HuH-7.5 (cell line): ENCODE measurements at regions not wholly inside any gene's neighbourhood (a gene's known extent, or its start where the extent isn't known, plus 50 kb on each side); places are given as distances from the start of the nearest gene placed in this dataset.

Experiments used
- DNase-seq: peaks from one replicate; pipeline ENCODE4 v3.0.0; 2011; ENCODE audit warnings: low spot score

DNA sequence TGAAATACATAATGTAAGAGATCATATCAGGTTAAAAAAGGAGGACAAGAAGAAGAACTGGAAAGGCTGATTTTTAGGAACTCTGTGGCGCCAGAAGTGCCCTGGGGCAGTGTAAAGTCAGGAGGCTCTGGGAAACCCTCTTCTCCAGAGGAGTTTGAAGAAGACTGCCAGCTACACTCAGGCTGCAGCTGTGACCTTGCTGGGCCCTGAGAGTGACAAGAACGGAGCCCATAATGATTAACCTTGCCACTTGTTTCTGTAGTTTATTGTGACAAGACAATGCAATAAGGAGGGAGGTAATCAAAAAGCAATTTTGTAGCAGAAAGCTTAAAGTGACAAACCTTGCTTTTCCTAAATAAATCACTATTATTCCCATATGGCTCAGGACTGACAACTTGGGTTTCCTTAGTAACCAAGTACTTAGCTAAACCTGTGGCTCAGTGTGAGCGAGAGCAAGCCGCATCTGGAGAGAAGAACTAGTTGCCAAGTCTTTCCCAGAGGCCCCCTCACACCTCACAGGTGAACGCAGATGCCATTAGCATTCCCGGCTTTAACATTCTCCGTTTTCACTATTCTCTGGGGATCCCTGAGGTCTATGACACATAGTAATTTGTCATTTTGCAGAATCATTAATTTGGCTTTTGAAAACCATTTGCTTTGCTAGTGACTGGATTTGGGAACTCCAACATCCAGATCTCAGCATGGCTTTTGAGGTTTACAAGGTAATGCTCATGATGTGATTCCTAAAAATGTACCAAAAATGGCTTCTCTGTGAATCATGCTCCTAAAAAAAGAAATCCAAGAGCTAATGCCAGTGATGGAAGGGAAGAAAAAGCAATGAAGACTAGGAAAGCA lies 115.9 kb downstream of the OMA1 start:
- no peak for DNase-seq

- DNase-seq: no peak
Measured at GRCh38 chr1:58426918-58427317, 119.6 kb downstream of the OMA1 start.

GRCh38 chr1:58422436-58422835 lies 124.1 kb downstream of the OMA1 start:
- no peak for DNase-seq

DNA sequence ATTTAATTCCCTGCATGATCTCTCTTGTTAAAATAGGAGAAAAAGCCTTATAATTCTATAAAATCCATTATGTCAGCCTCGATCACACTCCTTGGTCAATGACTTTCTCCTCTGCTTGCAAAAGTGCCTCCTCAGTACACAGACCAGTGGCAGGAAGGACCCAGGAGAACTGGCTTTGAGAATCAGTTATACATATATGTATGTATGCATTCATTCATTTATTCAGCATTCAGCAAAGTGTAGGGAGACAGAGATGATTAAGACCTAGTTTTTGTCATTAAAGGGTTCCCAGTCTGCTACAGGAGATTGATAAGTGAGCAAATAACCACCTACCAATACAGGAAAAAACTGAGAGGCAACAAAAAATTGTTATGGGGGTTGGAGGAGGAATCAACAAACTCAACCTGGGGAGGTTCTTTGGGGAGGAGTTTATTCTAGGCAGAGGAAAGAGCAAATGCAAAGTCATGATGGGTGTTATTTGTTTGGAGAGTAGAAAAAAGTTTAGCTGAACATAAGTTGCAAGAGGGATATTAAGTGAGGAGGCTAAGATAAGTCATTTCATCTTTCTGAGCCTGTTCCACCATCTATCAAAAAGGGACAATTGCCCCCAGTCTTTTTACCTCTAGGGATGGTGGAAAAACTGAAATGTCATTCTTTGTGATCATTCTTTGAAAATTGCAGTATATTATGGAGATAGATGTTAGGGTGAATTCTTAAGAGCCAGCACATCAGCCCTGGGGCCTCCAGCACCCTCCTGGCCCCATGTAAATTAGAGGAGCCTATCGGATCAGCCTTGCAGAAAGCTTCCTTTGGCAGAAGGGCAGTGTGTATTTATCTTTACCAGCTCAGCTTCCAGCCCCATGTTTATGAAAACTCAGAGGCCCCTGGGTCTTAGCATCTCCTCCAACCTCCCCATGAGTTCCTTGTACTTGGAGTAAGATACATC lies 128.0 kb downstream of the OMA1 start:
- DNase-seq: no peak

DNA sequence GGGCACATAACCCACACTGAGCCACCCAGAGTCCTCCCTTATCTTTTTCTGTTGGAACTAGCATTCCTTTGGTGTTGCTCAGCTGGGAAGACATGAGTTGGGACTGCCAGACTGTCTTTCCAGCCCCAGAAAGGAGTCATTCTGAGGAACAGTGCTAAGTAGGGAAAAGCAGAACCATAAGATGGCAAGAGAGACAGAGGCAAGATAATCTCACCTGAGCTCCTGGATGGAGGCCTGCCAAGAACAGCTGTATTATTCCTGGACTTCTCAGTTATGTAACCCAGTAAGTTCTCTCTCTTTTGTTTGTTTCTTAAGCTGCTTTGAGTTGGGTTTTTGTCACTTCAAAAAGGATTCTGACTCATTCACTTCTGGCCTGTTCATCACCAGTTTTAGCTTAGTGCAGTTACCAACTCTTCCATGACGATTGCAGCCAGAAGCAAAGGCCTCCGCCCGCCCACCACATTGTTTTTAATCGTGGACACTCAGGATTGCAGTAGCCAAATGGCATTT lies 134.4 kb downstream of the OMA1 start:
- no peak for DNase-seq

GRCh38 chr1:58409890-58410289 lies 136.6 kb downstream of the OMA1 start:
- DNase-seq: no peak

DNA sequence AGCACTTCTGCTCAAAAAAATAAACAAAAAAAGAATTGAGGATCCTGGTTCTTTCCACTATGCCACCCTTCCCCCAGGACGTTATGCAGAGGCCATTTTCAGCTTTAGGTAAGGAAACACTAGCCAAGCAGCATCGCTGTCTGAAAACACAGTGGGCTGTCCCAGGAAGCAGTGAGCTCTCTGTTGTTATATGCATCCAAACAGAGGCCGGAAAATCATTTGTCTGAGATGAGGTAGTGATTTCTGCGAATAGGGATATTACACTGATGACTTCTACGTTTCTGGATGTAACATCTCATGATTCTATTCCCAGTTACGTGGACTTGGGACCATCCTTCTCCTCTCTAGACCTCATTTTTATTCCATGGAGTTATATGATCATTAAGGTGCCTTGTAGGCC lies 137.2 kb downstream of the OMA1 start:
- no peak for DNase-seq

- DNase-seq: no peak
Measured at GRCh38 chr1:58406301-58407071, 140.0 kb downstream of the OMA1 start.

DNA sequence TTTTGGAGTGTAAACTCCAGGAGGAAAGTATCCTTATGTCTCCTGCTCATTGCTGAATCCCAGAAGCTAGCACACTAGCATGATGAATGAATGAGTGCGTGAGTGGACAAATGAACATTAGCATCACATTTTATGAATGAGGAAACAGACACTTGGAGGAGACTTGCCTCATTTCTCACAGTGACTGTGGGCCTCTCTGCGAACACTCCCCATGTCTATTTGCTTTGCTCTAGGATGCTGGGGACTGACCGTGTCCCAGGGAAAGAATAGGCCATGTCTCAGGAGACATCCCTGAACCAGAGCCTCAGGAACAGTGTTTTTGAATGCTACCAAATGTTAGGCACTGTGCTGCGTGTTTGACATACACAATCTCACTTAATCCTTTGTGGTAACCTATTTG lies 140.9 kb downstream of the OMA1 start:
- no peak for DNase-seq

DNA sequence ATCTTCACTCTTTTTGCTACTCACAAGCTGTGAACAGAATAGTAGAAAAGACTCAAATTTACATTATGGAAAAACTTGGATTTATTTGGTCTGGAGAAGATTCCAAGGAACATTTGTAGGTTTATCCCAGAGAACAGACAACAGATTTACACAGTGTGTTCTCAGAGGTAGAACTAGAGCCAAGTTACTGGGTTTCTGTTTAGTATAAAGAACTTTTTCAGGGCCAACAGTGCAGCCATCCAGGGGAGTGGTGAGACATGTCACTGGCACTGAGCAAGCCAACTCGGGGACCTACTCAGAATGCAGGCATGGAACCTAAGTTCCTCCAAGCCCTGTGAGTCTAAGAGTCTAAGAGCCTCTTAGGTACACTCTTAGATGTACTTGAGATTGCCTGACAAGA lies 142.6 kb downstream of the OMA1 start:
- no peak for DNase-seq

GRCh38 chr1:58402444-58402843 lies 144.1 kb downstream of the OMA1 start:
- DNase-seq: no peak

DNA sequence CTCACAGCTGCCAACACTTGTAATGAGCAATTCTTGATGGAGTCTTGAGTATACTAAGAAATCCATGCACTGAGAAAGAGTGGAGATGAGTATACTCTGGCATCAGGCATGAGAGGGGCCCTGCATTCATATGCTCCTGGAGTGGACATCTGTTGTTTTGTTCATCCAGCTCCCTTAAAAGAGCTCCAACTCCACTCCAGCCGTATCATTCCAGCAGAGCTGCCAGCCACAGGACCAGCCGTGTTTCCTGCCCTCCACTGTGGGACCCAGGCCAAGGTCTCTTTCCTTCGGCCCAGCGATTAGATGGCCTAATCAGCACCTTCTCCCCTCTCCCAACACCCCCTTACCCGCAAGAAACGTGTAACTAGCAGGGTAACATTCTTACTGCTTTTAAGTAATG lies 144.5 kb downstream of the OMA1 start:
- DNase-seq: no peak

DNA sequence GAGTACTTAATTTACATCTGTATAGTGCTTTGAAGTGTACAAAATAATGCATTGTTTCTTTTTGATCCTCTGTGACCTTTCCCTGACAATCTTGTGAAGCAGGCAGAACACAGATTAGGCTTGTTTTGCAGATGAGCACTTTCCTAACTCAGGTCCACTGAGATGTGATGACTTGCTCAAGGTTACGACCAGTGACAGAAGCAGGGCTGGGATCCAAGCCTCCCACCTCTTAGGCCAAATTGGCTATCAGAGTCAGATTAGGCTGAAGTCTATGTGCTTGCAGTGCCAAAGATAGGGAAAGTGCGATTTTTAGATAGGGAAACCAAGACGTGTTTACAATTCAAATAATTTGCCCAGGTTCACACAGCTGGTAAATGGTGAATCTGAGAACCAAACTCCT lies 147.3 kb downstream of the OMA1 start:
- DNase-seq: no peak

DNA sequence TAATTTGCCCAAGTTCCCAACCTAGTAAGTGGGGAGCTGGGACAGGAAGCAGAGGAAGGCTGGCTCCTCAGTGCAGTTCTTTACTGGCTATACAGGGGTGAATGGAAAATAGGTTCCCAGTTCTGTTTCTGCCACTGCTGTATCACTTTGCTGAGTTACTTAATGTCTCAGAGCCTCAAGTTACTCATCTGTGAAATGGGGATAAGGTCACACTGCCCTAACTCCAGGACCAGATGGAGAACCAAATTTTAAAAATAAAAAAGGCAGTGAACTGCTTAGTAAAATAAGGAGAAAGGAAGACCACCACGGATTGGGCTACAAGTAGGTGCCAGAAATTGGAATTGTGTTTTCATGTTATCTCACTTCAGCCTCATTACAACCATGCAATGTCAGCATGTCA lies 147.8 kb downstream of the OMA1 start:
- no peak for DNase-seq

- no peak for DNase-seq
Measured at GRCh38 chr1:58397187-58397820, 149.2 kb downstream of the OMA1 start.

DNA sequence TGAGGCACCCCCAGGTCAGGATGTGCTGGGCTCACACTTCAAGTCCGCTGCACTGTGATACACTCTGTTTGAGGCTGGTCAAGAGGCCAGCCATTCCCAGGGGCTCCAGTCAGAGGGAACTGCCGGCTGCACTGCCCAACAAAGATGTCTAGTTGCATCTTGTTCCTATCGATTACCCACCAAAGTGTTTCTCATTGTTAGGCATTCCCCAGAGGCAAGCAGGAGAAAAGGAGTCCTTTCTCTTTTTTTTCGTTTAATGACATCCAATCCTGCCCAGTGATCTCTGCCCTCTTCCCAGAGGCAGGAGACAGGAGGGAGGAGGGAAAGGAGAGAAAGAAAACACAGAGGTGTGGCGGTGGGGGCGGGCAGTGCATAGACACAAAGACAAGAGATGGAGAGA lies 150.4 kb downstream of the OMA1 start:
- DNase-seq: no peak

DNA sequence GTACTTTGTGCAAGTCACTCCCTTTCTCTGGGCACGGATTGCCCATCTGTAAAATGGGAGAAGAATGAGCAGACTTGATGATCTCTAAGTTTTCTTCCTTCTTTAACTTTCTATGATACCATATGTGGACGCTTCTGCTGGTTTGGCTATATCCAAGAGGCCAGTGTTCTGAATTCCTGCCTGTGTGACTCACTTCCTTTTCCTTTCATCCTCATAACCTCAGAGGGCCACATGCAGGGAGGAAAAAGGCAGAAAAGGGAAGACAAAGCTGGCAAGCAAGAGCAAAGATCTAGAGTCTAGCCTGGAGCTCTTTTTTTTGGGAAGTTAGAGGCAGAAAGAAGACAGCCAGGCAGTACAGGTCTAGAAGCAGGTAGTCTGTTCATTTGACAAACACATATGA lies 151.2 kb downstream of the OMA1 start:
- DNase-seq: no peak

DNA sequence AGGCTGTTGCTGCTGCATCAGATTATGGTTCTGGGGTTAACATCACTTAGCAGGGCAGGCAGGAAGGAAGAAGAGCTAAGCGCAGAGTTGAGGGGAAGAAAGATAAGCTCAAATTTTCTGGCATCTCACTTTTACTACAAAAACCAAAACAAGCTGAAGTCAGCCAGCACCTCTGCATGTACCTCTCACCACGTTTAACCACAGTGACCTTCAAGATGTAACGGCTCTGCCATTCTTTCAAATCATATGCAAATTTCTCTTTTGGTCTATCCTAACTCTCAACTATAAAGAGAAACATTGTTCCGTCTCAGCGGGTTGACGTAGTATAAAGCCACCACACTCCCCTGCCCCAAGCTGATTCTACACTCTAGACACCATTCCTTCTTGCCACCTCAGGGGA lies 154.4 kb downstream of the OMA1 start:
- DNase-seq: no peak

- no peak for DNase-seq
Measured at GRCh38 chr1:58391514-58391913, 155.0 kb downstream of the OMA1 start.

- no peak for DNase-seq
Measured at GRCh38 chr1:58391056-58391455, 155.5 kb downstream of the OMA1 start.

DNA sequence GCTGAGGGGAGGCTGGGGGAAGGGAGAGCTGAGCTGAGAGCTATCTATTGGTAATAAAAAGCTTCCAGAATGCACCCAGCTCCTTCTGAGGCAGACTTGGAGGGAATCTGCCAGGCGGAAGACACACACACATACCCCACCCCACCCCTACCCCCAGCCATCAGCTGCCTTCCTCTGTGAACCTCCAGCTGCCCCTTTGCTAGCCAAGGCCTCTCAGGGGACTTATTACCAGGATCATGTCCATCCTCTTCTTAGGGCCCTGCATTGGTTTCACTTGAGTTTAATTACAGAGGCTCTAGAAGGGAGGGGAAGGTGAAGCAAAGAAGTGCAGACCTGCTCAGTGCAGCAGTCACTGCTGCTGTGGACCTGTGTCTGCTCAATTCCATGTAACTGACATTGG lies 156.4 kb downstream of the OMA1 start:
- no peak for DNase-seq

GRCh38 chr1:58380345-58380744 lies 166.2 kb downstream of the OMA1 start:
- DNase-seq: no peak
